ENCODE measurements at regions not wholly inside any gene's neighbourhood (a gene's known extent, or its start where the extent isn't known, plus 50 kb on each side); places are given as distances from the start of the nearest gene placed in this dataset.

DNA sequence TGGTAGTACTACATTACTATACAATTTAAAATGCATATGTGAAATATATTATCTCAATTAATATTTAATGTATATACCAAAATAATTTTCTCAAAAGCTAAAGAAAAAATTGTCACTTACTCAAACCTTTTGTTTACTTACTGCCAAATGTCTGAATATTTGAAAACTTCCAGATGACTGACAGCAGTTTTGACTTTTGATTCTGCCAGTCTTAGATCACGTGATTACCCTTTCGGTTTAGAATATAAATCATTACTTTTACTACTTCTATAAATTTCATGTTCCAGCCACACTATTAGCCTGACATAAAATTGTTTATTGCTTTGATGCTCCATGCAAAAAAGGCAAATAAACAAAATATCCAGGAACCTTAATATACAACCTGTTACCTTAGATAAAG is 680.7 kb upstream of the ID4 start:
- TF ChIP-seq, protein P1, sequence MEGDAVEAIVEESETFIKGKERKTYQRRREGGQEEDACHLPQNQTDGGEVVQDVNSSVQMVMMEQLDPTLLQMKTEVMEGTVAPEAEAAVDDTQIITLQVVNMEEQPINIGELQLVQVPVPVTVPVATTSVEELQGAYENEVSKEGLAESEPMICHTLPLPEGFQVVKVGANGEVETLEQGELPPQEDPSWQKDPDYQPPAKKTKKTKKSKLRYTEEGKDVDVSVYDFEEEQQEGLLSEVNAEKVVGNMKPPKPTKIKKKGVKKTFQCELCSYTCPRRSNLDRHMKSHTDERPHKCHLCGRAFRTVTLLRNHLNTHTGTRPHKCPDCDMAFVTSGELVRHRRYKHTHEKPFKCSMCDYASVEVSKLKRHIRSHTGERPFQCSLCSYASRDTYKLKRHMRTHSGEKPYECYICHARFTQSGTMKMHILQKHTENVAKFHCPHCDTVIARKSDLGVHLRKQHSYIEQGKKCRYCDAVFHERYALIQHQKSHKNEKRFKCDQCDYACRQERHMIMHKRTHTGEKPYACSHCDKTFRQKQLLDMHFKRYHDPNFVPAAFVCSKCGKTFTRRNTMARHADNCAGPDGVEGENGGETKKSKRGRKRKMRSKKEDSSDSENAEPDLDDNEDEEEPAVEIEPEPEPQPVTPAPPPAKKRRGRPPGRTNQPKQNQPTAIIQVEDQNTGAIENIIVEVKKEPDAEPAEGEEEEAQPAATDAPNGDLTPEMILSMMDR (IDR thresholded peaks at IDR 0.05) = no peak
- H3K9me3 Mint-ChIP-seq = peaks cover 10% of the 10 kb centered on the region
- no peaks in the 10 kb centered on the region for H3K27me3 Mint-ChIP-seq
- H3K27ac Mint-ChIP-seq = no peak overlapping the region
- H3K4me3 Mint-ChIP-seq = no peak overlapping the region
- POLR2A ChIA-PET = no interaction called here
- H3K36me3 Mint-ChIP-seq (ENCODE audit: low read depth) = no peaks in the 10 kb centered on the region
- intact Hi-C loops (cut with DNase I, micrococcal nuclease) = no loop called here
- no peak for ATAC-seq (ENCODE audit: poor library complexity)
- Histone ChIP-seq H3K27me3 (ENCODE audit: control insufficient read depth in 1 of 2, insufficient read depth in 2 of 2, low read length in 2 of 2) (no peaks in the 10 kb centered on the region), H3K4me1 (ENCODE audit: insufficient read depth, low read length) (no peaks in the 10 kb centered on the region), H3K27ac (ENCODE audit: low read depth in 1 of 2, low read length in 2 of 2) (no peak overlapping the region), H3K4me3 (ENCODE audit: low read length) (no peak overlapping the region), H3K9me3 (ENCODE audit: control insufficient read depth in 1 of 2, insufficient read depth in 1 of 2, low read length in 2 of 2) (peaks cover 2 to 3% of the 10 kb centered on the region in 2 experiments), H3K36me3 (ENCODE audit: insufficient read depth, low read length) (no peaks in the 10 kb centered on the region)
- H3K4me1 Mint-ChIP-seq (ENCODE audit: low read depth) = no peaks in the 10 kb centered on the region
- CTCF ChIA-PET = no interaction called here
- no peak for DNase-seq

DNA sequence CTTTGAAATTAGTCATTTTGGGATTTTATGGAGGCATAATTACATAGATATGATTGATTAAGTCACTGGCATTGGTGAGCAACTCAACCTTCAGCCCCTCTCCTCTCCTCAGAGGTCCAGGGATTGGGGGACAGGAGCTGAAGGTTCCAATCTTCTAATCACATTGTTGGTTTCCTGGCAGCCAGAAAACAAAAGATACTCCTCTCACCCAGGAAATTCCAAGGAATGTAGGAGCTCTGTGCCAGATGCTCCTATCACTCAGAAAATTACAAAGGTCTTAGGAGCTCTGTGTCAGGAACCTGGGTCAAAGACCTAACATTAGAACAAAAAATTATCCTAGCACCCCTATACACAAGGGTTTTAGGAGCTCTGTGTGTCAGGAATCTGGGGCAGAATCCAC is 679.7 kb upstream of the ID4 start:
- H3K4me3 ChIP-seq (ENCODE audit: low read length) = no peak overlapping the region
- Mint-ChIP-seq H3K27me3 (no peaks in the 10 kb centered on the region), H3K4me1 (ENCODE audit: low read depth) (no peaks in the 10 kb centered on the region), H3K36me3 (ENCODE audit: low read depth) (no peaks in the 10 kb centered on the region), H3K9me3 (peaks cover 4% of the 10 kb centered on the region), H3K4me3 (no peak overlapping the region), H3K27ac (no peak overlapping the region)
- ChIA-PET CTCF (no interaction called here), POLR2A (no interaction called here)
- no peaks in the 10 kb centered on the region for H3K4me1 ChIP-seq (ENCODE audit: insufficient read depth, low read length)
- H3K9me3 ChIP-seq (ENCODE audit: control insufficient read depth in 1 of 2, insufficient read depth in 1 of 2, low read length in 2 of 2) = peaks cover 2 to 5% of the 10 kb centered on the region in 2 experiments
- H3K27ac ChIP-seq (ENCODE audit: low read depth in 1 of 2, low read length in 2 of 2) = no peak overlapping the region
- H3K36me3 ChIP-seq (ENCODE audit: insufficient read depth, low read length) = no peaks in the 10 kb centered on the region
- intact Hi-C loops (cut with DNase I, micrococcal nuclease) = no loop called here
- DNase-seq (no peak), ATAC-seq (ENCODE audit: poor library complexity) (no peak)
- TF ChIP-seq, protein P1 (IDR thresholded peaks at IDR 0.05) = no peak
- H3K27me3 ChIP-seq (ENCODE audit: control insufficient read depth in 1 of 2, insufficient read depth in 2 of 2, low read length in 2 of 2) = no peaks in the 10 kb centered on the region

DNA sequence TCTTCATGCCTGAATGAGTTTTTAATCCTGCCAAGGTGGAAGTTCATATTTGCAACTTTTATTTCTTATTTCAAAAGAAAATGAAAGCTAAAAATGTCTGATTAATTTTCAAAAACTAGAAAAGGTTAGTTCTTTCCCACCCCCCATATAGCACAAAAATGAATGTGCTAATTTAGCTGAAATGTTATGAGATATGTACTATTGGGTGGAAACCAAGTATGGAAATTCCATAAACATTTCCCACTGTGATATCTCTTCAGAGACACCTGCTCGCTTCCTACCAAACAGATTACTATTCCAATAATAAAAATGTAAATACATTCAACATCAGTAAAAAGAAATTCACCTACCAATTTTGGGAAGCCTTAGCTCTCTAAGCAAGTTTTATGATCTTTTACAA is 678.6 kb upstream of the ID4 start:
- H3K4me1 Mint-ChIP-seq (ENCODE audit: low read depth) = no peaks in the 10 kb centered on the region

More for the DNA sequence above, 678.6 kb upstream of the ID4 start:
- peaks cover 4% of the 10 kb centered on the region for H3K9me3 Mint-ChIP-seq
- TF ChIP-seq, protein P1 (IDR thresholded peaks at IDR 0.05) = no peak
- H3K4me3 ChIP-seq (ENCODE audit: low read length) = no peak overlapping the region
- no peak overlapping the region for H3K27ac Mint-ChIP-seq
- no peak for ATAC-seq (ENCODE audit: poor library complexity)
- H3K27me3 Mint-ChIP-seq = no peaks in the 10 kb centered on the region
- no peak overlapping the region for H3K4me3 Mint-ChIP-seq
- DNase-seq = no peak
- peaks cover 0 to 5% of the 10 kb centered on the region in 2 experiments for H3K9me3 ChIP-seq (ENCODE audit: control insufficient read depth in 1 of 2, insufficient read depth in 1 of 2, low read length in 2 of 2)
- ChIA-PET POLR2A (no interaction called here), CTCF (no interaction called here)
- H3K27me3 ChIP-seq (ENCODE audit: control insufficient read depth in 1 of 2, insufficient read depth in 2 of 2, low read length in 2 of 2) = no peaks in the 10 kb centered on the region
- H3K36me3 Mint-ChIP-seq (ENCODE audit: low read depth) = no peaks in the 10 kb centered on the region
- H3K27ac ChIP-seq (ENCODE audit: low read depth in 1 of 2, low read length in 2 of 2) = no peak overlapping the region
- no peaks in the 10 kb centered on the region for H3K36me3 ChIP-seq (ENCODE audit: insufficient read depth, low read length)
- intact Hi-C loops (cut with DNase I, micrococcal nuclease) = no loop called here
- H3K4me1 ChIP-seq (ENCODE audit: insufficient read depth, low read length) = no peaks in the 10 kb centered on the region

Measured in CD4-positive, alpha-beta T cell (primary cell).